Activated T-helper 1 cell treated with anti-CD3 and anti-CD28 coated beads, Interleukin-2, amount 50 U/mL, for 16 hours (primary cell): ENCODE measurements at regions not wholly inside any gene's neighbourhood (a gene's known extent, or its start where the extent isn't known, plus 50 kb on each side); places are given as distances from the start of the nearest gene placed in this dataset.

ENCODE experiments used
- DNase-seq, 2 donors: peaks; one replicate each; pipeline ENCODE4 v3.0.0-alpha.2; 2020; ENCODE audit warnings: low read depth in 1 of 2, low spot score in 1 of 2

DNA sequence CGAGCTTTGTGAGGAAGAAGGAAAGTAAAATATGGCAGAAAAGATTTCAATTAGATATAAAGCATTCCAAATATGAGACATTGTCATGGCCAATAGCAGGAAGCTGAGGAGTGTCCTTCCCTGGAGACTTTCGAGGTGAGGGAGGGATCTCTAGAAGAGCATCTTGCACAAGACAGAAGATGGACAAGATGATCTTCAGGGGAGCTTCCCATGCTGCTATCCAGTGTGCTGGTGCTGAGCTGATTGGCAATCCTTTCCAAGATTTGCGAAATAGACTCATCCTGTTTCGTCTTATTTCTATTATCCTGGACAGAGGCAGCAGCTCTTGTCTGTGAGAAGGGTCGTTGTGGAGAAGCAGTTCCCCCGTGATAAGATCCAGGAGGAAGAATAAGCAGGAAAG is 342.0 kb upstream of the CAMK1G start:
- DNase-seq, result no peak

DNA sequence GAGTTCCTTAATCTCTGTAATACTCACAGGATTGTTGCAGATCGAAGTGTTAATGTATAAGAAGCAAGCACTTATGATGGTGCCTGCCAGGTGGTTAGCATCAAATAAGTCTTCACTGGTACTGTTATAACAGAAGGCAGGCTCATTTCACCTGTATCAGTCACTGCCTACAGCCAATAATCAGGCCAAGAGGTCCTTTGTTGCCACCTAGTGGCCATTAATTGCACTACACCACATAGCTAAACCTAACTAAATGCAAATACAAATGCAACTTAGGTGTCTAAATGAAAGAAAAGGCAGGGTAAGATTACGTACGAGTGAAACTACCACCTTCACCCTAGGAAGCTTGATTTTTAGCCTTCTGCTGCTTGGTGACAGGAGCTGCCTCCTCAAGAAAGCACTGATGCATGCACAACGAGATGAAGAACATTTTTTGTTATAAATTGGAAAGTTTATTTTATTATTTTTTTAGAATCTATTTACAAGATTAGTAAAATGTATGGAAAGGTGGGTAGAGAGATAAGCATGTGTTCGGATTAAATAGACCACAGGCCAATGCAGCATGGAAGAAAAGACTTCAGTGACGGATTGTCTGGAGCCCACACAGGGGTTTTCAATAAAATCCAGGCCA is 334.8 kb upstream of the CAMK1G start:
- DNase-seq, result no peak

DNA sequence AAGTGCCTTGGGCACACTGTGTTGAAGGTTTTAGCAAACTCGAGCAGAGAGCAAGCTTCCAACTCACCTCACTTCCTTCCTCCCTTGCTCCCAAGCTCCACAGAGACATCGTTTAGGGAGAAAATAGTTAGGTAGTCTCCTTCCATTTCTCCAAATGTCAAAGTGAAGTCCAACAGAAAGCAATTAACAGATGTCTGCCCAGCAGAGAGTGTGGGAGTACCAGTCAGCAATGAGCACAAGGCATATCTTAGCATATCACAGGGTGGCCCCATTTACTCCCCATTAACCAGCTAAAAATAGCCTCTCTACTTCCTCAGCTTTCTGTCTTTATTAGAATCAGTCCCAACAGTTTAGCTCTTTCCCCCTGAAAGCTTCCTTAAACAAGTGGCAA is 334.2 kb upstream of the CAMK1G start:
- no peak for DNase-seq

DNA sequence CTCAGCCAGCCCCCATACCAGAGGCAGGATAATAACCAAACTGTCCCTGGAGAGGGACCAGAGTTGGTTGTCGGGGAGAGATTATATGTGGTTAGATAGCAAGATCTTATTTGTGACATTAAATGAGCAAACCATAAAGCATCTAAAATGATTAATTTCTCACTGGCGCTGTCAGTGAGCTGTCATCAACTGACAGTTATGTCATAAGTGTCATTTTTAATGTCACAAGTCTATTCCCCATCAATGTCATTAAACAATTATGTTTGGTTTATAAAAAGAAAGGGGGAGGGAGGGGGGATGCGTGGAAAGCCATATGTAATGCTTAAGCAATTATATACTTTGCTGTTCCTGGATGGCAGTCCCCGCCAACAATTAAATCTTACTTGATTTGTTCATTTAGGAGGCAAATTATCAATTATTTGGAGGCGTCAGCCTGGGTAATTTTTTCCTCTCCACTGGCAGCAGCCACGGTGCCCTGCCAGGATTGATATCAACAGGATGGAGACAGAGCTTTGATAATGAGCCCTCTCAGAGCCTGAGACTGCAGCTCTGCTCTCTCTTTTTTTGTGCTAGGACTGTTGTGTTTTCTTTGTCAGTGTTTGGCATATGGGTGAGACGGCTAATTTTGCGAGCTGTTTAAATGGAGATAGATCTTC is 333.6 kb upstream of the CAMK1G start:
- DNase-seq, result no peak

DNA sequence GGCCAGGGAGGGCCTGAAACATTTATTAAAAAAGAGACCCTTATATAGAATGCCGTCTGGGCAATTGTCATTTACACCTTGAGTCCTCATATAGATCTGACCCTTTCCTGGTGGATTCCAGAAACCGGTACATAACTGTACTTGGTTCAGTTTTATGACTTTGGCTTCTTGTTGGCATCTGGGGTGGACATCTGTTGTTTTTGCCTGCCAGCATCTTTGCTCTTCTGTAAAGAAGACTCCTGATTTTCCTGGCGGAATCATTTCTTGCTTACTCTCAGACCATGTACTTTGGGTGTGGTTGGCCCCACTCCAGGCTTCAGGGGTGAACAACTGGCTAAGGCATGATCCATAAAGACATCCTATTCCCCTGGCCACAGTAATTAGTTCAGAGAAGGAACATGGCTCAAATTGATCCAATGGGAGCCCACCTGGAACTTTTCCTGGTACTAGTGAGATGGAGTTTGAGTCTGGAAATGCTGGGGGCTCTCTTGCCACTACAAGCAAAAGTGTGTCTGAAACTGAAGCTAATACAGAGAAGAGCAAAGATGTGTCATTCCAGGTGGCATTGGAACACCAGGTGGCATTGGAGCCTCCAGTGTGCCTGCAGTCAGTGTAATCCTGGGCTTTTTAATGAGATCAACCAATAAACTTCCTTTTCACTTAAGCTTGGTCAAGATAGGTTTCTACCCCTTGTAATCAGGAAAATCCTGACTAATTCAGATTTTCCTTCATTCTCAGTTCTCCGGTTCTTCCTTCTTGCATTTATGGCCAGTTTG is 332.5 kb upstream of the CAMK1G start:
- no peak for DNase-seq

DNA sequence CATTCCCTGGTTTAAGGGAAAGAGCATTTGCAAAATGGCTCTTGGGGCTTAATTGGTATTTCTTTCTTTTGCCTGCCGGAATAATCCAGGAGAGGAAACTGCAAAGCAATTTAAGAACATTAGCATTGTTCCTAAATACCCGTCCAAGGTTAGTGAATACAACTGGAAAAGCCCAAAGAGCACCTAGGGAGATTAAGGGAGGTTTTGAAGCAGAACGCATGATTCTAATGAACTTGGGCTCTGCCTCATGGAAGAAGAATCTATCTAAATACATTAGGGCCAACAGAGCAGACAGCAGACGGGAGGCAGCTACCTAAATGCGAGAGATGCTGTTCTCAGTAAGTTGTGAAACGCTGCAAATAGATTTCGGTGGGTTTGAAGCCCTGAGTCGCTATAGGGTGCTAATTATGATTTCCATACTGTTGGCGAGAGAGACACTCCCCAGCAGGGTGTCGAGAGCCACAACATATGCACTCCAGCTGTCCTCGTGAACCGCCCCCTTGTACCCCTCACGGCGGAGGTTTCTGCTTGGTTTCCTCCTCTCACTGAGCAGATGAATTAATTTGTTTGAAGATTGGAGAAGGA is 326.7 kb upstream of the CAMK1G start:
- no peak for DNase-seq

DNA sequence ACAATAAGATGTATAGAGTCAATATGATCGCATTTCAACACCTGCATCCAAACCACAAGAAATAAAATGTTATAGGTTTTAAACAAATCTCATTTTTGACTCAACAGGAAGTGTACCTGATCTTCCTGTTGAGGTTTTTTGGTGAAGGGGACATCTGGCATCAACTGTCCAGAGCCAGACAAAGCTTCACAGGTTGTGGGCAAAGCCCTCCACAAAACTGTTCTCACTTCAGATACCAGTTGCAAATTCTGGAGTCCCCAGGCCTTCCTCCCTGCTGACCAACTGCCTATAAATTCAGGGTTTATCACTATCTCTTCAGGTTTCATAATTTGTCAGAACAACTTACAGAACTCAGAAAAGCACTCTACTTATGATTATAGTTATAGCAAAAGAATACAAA is 326.1 kb upstream of the CAMK1G start:
- DNase-seq, result no peak

DNA sequence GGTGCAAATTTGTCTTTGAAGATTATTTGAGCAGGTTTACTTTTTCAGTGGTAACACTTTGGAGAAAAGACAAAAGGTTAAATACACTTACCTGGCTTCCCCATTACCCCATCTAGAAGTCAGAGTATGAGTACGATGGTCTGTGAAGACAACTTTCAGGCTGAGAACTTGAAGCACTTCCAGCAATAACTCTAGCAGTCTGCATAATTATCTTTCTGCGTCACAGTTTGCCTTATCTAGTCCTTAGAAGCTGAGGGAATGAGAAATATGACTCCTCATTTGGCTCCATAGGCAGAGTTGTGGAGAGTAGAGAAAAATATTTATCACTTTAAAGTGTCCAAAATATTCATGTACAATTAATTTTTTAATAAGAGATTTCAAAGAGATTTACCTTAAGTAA is 323.4 kb upstream of the CAMK1G start:
- no peak for DNase-seq

DNA sequence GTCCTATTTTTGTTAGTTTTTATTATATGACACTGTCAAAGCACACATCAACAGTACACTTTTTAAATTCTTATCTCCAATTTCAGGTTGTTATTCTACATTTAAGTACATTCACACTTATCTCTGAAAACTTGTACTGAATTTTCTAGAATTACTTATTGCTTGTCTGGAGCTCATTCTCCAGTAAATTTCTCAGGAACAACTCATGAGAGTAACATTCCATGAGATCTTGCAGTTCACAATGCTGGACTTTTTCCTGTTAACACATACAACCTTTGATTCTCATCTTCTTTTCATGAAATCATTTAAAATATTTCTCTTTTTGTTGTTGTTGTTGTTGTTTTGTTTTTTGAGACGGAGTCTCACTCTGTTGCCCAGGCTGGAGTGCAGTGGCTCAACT is 320.9 kb upstream of the CAMK1G start:
- no peak for DNase-seq

DNA sequence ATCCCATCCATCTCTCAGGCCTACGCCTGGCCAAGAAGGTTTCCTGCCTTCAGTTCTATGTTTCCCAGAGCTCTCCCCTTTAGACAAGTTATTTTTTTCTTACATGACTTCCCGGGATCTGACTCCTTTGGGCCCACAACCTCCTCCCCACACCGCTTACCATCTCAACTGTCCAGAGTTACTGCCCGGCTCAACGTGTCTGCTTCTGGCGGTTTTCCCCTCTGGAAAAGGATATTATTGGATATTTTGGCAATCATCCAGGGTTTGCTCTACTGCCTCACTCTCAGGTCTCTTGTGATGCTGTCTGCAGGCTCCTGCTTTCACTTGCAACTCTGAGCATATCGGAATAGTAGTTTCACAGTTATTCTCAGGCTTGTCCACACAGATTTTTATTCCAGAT is 318.2 kb upstream of the CAMK1G start:
- no peak for DNase-seq

DNA sequence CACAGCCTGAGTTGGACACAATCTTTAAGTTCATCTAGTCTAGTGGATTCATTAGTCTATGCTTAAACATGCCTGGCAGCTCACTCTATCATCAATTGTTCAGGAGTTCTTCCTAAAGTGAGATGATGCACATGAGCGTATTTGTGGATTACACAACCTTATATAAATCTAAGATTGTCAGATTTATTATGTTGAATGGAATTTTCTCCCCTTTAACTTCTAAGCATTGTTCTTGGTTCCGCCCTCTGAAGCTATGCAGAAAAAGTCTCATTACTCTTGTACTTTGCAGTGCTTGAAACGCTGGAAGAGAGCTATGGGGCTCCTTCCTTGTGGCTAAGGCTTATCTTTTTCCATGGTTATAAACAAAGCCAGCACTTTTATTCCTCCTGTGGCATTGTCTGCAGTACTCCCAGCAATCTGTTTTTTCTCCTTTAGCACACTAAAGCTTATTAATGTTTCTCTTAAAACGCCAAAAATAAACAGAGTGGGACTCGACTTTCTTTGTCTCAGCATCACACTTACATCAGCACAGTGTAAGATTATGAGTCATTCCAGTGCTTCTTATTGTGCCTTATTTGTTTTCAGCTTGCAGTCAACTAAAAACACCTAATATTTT is 316.8 kb upstream of the CAMK1G start:
- DNase-seq, result no peak

DNA sequence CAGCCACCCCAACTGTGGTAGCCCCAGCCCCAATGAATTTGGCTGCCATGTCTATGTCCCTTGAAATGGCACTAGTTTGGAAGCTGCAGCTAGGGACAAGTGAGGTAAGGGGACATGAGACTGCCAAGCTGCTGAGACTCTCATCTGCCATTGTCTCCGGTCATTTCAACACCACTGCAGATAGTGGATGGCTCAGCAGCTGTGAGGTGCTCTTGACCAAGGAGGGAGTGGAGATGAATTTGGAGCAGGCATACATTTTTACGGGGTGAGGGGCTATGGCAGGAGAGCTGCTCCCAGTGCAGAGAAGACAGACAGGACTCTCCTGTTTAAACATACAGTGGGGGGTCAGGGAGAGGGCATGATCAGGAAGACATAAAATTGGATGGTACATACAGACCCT is 315.5 kb upstream of the CAMK1G start:
- DNase-seq, result no peak

DNA sequence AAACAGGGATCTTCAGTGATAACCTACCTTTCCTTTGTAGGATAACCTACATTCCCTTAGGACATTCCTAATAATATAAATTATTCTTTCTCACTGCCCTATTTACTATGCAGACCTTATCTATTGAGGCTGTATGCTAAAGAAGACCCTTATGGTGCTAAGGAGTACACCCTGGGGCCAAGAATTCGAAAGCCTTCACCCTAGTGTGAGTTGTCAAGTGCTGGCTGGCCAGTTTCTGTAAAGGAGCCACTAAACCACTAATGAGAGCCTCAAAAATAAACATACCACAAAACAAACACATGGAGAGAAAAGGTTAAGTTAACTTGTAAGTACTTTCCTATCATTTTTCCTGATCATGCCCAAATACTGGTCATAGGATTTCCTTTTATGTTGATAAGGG is 315.0 kb upstream of the CAMK1G start:
- no peak for DNase-seq

DNA sequence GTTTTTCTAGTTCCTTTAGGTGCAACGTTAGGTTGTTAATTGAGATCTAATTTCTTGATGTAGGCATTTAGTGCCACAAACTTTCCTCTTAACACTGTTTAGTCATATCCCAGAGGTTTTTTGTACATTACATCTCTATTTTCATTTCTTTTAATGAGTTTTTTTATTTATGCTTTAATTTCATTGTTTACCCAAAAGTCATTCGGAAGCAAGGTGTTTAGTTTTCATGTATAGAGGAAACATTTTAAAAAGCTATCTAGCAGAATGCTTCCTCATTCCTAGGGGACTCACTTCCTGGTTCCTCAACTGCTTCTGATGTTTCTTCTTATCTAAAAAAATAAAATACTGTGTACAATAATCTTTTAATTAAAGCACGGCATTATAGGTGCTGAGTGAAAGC is 307.2 kb upstream of the CAMK1G start:
- DNase-seq, result no peak

DNA sequence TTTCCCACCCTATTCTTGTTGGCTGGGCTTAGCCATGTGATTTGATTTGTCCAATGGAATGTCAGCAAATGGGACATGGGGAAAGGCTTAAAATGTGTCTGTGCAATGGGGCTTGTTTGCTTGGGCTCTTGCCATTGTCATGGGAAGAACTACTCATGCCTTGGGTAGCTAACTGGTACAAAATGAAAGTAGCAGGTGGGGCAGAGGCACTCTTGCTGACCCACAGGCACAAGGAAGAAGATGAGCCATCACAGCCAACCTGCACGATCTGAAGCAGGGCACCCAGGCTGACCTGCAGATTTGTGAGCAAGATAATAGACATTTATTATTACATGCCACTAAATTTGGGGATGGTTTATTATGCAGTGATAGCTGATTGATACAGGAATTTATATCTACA is 305.9 kb upstream of the CAMK1G start:
- no peak for DNase-seq

DNA sequence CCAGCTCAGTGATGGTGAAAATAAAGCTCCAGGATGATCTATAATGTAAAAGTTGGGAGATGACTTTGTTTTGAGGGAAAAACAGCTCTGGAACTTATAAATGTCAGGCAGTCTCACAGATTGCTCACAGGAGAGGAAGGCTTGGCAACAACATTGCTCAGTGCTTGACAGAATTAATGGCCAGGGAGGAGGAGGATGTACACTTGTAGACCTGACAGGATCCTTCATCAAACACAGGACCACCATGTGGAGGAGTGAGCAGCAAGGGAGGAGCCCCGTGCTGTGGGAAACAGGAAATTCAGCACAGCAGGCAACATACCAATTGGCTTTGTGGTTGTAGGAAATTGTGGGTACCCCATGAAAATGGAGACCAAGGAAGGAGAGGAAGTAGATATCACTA is 291.8 kb upstream of the CAMK1G start:
- no peak for DNase-seq

DNA sequence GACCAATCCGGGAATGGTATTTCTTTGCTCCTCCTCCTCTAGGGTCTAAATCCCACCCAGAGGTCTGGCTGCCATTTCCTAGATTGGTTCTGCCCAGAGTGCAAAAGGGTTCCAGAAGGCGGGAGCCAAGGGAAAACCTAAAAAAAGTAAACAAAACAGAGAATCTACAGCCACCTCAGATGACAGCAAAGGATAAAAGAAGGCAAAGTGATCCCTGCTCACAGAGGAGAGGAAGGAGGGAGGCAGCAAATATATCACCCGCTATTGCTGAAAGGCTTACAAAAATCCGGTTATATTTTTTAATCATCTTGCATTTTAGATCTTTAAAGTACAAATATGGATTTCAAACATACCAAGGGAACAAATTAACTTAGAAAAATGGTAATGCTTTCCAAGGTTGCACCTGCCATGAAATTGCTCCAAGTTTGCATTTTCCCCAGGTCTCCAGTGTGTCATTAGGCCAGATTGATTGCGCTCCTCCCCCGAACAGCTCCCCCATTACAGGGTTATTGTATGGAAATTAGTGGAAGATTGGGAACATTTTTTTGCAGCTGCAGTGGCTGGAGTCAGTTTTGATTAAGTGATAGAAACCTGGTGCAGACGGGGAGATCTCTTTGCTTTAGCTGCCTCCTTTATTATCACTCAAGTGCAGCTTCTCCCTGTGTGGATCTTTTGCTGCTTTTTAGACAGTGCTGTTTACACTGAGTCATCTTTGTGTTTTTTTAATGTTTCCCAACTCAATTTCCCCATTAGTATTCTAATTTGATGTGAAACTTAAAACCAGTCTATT is 280.5 kb upstream of the CAMK1G start:
- DNase-seq, result no peak

DNA sequence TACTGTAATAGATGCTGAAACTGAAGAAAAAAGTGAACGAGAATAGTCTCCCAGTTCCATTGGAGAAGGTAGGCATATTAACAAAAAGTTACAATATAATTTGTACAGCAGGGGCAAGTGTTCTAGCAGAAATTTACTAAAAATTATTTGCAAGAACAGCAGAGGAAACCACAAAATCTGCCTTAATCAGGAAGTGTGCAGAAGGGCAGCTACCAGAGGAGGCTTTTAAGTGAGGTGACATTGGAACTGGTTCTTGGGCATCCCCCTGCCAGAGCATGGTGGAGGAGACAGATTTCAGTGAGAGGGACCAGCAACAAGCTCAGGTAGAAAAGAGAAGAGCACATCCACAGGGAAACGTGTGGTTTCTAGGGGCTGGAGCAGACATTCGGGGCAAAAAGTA is 279.3 kb upstream of the CAMK1G start:
- no peak for DNase-seq

DNA sequence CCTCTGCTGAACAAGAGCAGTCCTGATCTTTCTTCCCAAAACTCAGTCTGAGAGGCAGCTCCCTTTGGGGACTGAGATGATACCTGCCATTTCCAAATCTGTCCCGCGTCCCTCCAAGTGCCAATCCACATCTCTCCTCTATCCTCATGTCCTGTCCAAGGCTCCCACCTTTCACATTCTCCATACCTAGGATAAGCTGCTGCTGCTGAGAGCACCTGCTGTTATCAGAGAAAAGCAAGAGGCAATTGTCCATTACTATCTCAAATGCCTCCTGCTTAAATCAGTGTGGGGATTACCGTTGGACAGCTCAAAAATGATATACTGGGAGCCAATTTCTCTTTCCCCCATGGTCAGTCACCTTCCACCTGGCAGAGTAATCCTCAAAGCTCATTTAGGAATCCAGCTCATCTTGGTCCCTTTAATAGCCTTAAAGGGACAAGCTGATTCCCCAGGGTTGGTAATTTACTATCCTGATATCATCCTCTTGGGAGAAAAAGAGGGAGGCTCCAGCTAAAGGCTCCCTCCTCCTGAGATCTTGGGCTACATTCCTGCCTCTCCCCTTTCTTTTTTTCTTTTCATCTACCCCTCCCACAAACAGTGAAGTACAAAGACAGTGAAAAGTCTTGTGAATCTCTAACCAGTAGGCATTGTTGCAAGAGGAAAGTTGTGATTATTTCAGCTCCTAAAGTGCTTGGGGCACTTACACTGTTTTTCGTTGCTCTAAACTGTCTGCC is 278.1 kb upstream of the CAMK1G start:
- no peak for DNase-seq

DNA sequence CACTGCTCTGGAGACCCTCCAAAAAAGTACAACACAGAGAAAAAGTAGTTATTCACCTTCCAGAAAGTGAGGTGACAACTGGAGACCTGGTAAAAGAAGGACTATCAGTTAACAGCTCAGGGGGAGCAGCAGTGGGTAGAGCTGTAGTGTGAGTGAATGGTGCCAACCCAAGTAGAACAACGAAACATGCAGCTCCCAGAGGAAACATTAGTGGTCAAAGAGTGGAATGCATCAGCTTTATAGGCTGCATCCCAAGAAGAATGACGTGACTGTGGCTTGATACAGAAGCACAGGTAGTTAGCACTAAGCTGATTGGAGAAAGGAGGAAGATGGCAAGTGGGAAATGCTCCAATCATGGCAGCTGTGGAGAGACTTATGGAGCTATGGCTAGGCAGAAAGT is 275.7 kb upstream of the CAMK1G start:
- DNase-seq, result no peak
